Erythroblast (primary cell): ENCODE measurements at regions not wholly inside any gene's neighbourhood (a gene's known extent, or its start where the extent isn't known, plus 50 kb on each side); places are given as distances from the start of the nearest gene placed in this dataset.

ENCODE experiments used
- GATA1 ChIP-seq: IDR thresholded peaks from 2 replicates; pipeline ENCODE4 v1.6.1; 2011; ENCODE audit warnings: low read depth, mild to moderate bottlenecking, control low read depth, low read length, moderate library complexity
- POLR2A ChIP-seq: IDR thresholded peaks from 2 replicates; pipeline ENCODE4 v1.6.1; 2011; ENCODE audit warnings: mild to moderate bottlenecking, low read length

DNA sequence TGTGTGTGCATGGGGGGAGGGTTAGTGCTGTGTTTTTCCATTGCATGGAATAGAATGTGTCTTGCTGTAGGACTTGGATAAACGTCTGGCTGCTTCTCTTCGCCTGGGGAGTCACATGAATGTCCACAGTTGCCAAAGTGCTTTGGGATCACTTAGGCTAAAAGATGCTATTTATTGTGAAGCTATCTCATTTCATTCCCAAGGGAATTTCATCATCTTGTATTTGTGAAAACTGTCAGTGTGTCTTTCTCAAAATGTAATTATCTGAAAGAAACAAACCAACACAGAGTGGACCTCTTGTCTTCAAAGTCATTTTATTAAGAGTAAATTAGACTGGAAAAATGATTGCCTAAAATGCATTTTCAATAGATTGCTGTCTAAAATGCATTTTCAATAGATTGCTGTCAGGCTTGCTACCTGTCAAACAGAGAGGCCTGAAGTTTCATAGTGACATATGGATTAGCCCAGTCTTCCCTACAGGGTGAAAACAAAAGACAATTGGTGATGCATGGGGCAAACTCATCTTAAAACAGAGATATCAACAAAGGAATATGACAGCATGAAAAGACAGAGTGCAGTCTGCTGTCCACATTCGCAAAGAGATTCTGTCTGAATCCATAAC lies 117.1 kb upstream of the GOLIM4 start:
- no peak for TF ChIP-seq POLR2A
- TF ChIP-seq GATA1: no peak
